MCF 10A (cell line): ENCODE measurements at regions not wholly inside any gene's neighbourhood (a gene's known extent, or its start where the extent isn't known, plus 50 kb on each side); places are given as distances from the start of the nearest gene placed in this dataset.

Source experiments
- BruUV-seq: library from RNA; stranded (reverse); fragments of 400-500 nt; replicated peaks from 2 replicates; lab custom pipeline; 2021; lab: Mats Ljungman, UMichigan
- CTCF ChIA-PET: fragments of 300-600 bp; sonication (Branson Sonifier 250); formaldehyde crosslinking; extraction: SDS; loops from one replicate; lab custom pipeline; 2021; ENCODE audit warnings: antibody characterized with exemption, inconsistent platforms; lab: Yijun Ruan, JAX
- POLR2A ChIA-PET: fragments of 300-600, 350-650 bp; sonication (Branson Sonifier 250); formaldehyde crosslinking; extraction: SDS; loops from one replicate; lab custom pipeline; 2020; ENCODE audit warnings: antibody characterized with exemption, inconsistent platforms; lab: Yijun Ruan, JAX
- DNase-seq: peaks from one replicate; pipeline ENCODE4 v3.0.0-alpha.2; 2018; ENCODE audit not compliant: unreplicated experiment
- H3K27ac Mint-ChIP-seq: one replicate; pipeline ENCODE4 v1.8.0; 2022; ENCODE audit warnings: mild to moderate bottlenecking, low read depth, mixed read lengths; ENCODE audit not compliant: unreplicated experiment
- H3K27me3 Mint-ChIP-seq: one replicate; pipeline ENCODE4 v1.8.0; 2022; ENCODE audit warnings: mixed read lengths; ENCODE audit not compliant: insufficient read depth, unreplicated experiment
- H3K36me3 Mint-ChIP-seq: one replicate; pipeline ENCODE4 v1.8.0; 2022; ENCODE audit warnings: mild to moderate bottlenecking, moderate library complexity, mixed read lengths; ENCODE audit not compliant: insufficient read depth, unreplicated experiment
- H3K4me1 Mint-ChIP-seq: one replicate; pipeline ENCODE4 v1.8.0; 2022; ENCODE audit warnings: mixed read lengths; ENCODE audit not compliant: insufficient read depth, unreplicated experiment
- H3K4me3 Mint-ChIP-seq: one replicate; pipeline ENCODE4 v1.8.0; 2022; ENCODE audit warnings: mild to moderate bottlenecking, moderate library complexity, mixed read lengths; ENCODE audit not compliant: unreplicated experiment
- H3K9me3 Mint-ChIP-seq: one replicate; pipeline ENCODE4 v1.8.0; 2022; ENCODE audit warnings: mixed read lengths; ENCODE audit not compliant: unreplicated experiment
- CTCF ChIP-seq: fragments of 200-600 bp; IDR thresholded peaks from one replicate; pipeline ENCODE4 v1.8.0; 2022; ENCODE audit warnings: antibody characterized with exemption, mild to moderate bottlenecking; ENCODE audit not compliant: unreplicated experiment
- intact Hi-C: fragments of 100-400 bp; cut with micrococcal nuclease; formaldehyde crosslinking; loops from 2 replicates; pipeline ENCODE4 v1.14.1; 2022

- TF ChIP-seq CTCF: no peak
- POLR2A ChIA-PET: no interaction called here
- Mint-ChIP-seq H3K27me3 (no peaks in the 10 kb centered on the region), H3K4me3 (no peak overlapping the region), H3K27ac (no peak overlapping the region), H3K36me3 (no peaks in the 10 kb centered on the region), H3K9me3 (no peaks in the 10 kb centered on the region), H3K4me1 (no peaks in the 10 kb centered on the region)
- BruUV-seq: no TSS peak
- intact Hi-C loops: no loop called here
- CTCF ChIA-PET: no interaction called here
- DNase-seq: no peak
Measured at GRCh38 chr10:123445261-123445775, 220.8 kb upstream of the GPR26 start.

GRCh38 chr10:123446449-123447156 is 219.6 kb upstream of the GPR26 start:
- no peak for DNase-seq
- TF ChIP-seq CTCF: no peak
- ChIA-PET CTCF (interaction anchor here (1.0 kb wide), 1 partner anchor 92 kb away, joined by 4 read pairs; no protein-coding TSS in a partner anchor), POLR2A (no interaction called here)
- Mint-ChIP-seq H3K36me3 (no peaks in the 10 kb centered on the region), H3K4me3 (no peak overlapping the region), H3K9me3 (no peaks in the 10 kb centered on the region), H3K4me1 (no peaks in the 10 kb centered on the region), H3K27ac (no peak overlapping the region), H3K27me3 (no peaks in the 10 kb centered on the region)
- intact Hi-C loops: no loop called here
- no TSS peak for BruUV-seq

- H3K27ac Mint-ChIP-seq: no peak overlapping the region
- intact Hi-C loops: no loop called here
- H3K36me3 Mint-ChIP-seq: no peaks in the 10 kb centered on the region
- DNase-seq: no peak
- H3K9me3 Mint-ChIP-seq: no peaks in the 10 kb centered on the region
- CTCF ChIA-PET: no interaction called here
- H3K4me1 Mint-ChIP-seq: no peaks in the 10 kb centered on the region
- POLR2A ChIA-PET: no interaction called here
- no peak overlapping the region for H3K4me3 Mint-ChIP-seq
- TF ChIP-seq CTCF: no peak
- no TSS peak for BruUV-seq
- peaks cover 16% of the 10 kb centered on the region for H3K27me3 Mint-ChIP-seq
Measured at GRCh38 chr10:123449234-123449962, 216.8 kb upstream of the GPR26 start.

GRCh38 chr10:123450956-123451605 is 215.1 kb upstream of the GPR26 start:
- CTCF ChIA-PET: no interaction called here
- POLR2A ChIA-PET: no interaction called here
- TF ChIP-seq CTCF: no peak

More at GRCh38 chr10:123450956-123451605, 215.1 kb upstream of the GPR26 start:
- no peak for DNase-seq
- intact Hi-C loops: no loop called here
- BruUV-seq: no TSS peak
- Mint-ChIP-seq H3K9me3 (no peaks in the 10 kb centered on the region), H3K27ac (no peak overlapping the region), H3K27me3 (peaks cover 16% of the 10 kb centered on the region), H3K4me3 (no peak overlapping the region), H3K36me3 (no peaks in the 10 kb centered on the region), H3K4me1 (no peaks in the 10 kb centered on the region)
